ENCODE measurements at regions not wholly inside any gene's neighbourhood (a gene's known extent, or its start where the extent isn't known, plus 50 kb on each side); places are given as distances from the start of the nearest gene placed in this dataset.

- Histone ChIP-seq H3K4me2 (ENCODE audit: low read depth, low read length, poor library complexity, severe bottlenecking) (no peak overlapping the region), H3K27ac (ENCODE audit: low read depth, low read length) (no peak overlapping the region), H3K9ac (ENCODE audit: low read length) (no peak overlapping the region), H3K79me2 (ENCODE audit: insufficient read depth, low read length) (no peaks in the 10 kb centered on the region), H3K36me3 (ENCODE audit: low read length) (no peaks in the 10 kb centered on the region), H3K27me3 (ENCODE audit: low read length) (no peaks in the 10 kb centered on the region), H2AFZ (ENCODE audit: low read depth, low read length, severe bottlenecking) (no peak overlapping the region), H3K9me3 (ENCODE audit: insufficient read depth, low read length) (no peaks in the 10 kb centered on the region), H4K20me1 (ENCODE audit: low read depth, low read length) (no peaks in the 10 kb centered on the region), H3F3A (ENCODE audit: insufficient read depth) (no peaks in the 10 kb centered on the region), H3K4me3 (ENCODE audit: insufficient read depth, low read length, poor library complexity, severe bottlenecking) (no peak overlapping the region), H3K9me2 (replicated peaks; ENCODE audit: insufficient read depth, low read length) (no peaks in the 10 kb centered on the region)
- no peak for TF ChIP-seq EZH2phosphoT487 (conservative IDR thresholded peaks at IDR 0.05; ENCODE audit: low read length)
- no peak for TF ChIP-seq CTCF (IDR thresholded peaks at IDR 0.05; ENCODE audit: insufficient read depth, low read length, poor library complexity, severe bottlenecking)
Observed at GRCh38 chr2:13401312-13401711, 684.6 kb downstream of the TRIB2 start.

- H3K79me2 ChIP-seq (ENCODE audit: insufficient read depth, low read length): no peaks in the 10 kb centered on the region
- H3K9ac ChIP-seq (ENCODE audit: low read length): no peak overlapping the region
- H4K20me1 ChIP-seq (ENCODE audit: low read depth, low read length): no peaks in the 10 kb centered on the region
- no peaks in the 10 kb centered on the region for H3F3A ChIP-seq (ENCODE audit: insufficient read depth)
- TF ChIP-seq EZH2phosphoT487 (conservative IDR thresholded peaks at IDR 0.05; ENCODE audit: low read length): no peak
- no peak for TF ChIP-seq CTCF (IDR thresholded peaks at IDR 0.05; ENCODE audit: insufficient read depth, low read length, poor library complexity, severe bottlenecking)
- no peak overlapping the region for H3K27ac ChIP-seq (ENCODE audit: low read depth, low read length)
- no peak overlapping the region for H3K4me3 ChIP-seq (ENCODE audit: insufficient read depth, low read length, poor library complexity, severe bottlenecking)
- no peaks in the 10 kb centered on the region for H3K36me3 ChIP-seq (ENCODE audit: low read length)
- H3K27me3 ChIP-seq (ENCODE audit: low read length): no peaks in the 10 kb centered on the region
- no peak overlapping the region for H2AFZ ChIP-seq (ENCODE audit: low read depth, low read length, severe bottlenecking)
- no peaks in the 10 kb centered on the region for H3K9me2 ChIP-seq (replicated peaks; ENCODE audit: insufficient read depth, low read length)
- H3K9me3 ChIP-seq (ENCODE audit: insufficient read depth, low read length): no peaks in the 10 kb centered on the region
- no peak overlapping the region for H3K4me2 ChIP-seq (ENCODE audit: low read depth, low read length, poor library complexity, severe bottlenecking)
Observed at GRCh38 chr2:13413989-13414388, 697.3 kb downstream of the TRIB2 start.

GRCh38 chr2:13414897-13415296 lies 698.2 kb downstream of the TRIB2 start:
- Histone ChIP-seq H3K27ac (ENCODE audit: low read depth, low read length) (no peak overlapping the region), H3K4me3 (ENCODE audit: insufficient read depth, low read length, poor library complexity, severe bottlenecking) (no peak overlapping the region), H4K20me1 (ENCODE audit: low read depth, low read length) (no peaks in the 10 kb centered on the region), H3K9ac (ENCODE audit: low read length) (no peak overlapping the region), H3K9me3 (ENCODE audit: insufficient read depth, low read length) (no peaks in the 10 kb centered on the region), H3F3A (ENCODE audit: insufficient read depth) (no peaks in the 10 kb centered on the region), H3K9me2 (replicated peaks; ENCODE audit: insufficient read depth, low read length) (no peaks in the 10 kb centered on the region), H2AFZ (ENCODE audit: low read depth, low read length, severe bottlenecking) (no peak overlapping the region), H3K79me2 (ENCODE audit: insufficient read depth, low read length) (no peaks in the 10 kb centered on the region), H3K27me3 (ENCODE audit: low read length) (no peaks in the 10 kb centered on the region), H3K36me3 (ENCODE audit: low read length) (no peaks in the 10 kb centered on the region), H3K4me2 (ENCODE audit: low read depth, low read length, poor library complexity, severe bottlenecking) (no peak overlapping the region)
- no peak for TF ChIP-seq CTCF (IDR thresholded peaks at IDR 0.05; ENCODE audit: insufficient read depth, low read length, poor library complexity, severe bottlenecking)
- no peak for TF ChIP-seq EZH2phosphoT487 (conservative IDR thresholded peaks at IDR 0.05; ENCODE audit: low read length)
